ENCODE measurements at regions not wholly inside any gene's neighbourhood (a gene's known extent, or its start where the extent isn't known, plus 50 kb on each side); places are given as distances from the start of the nearest gene placed in this dataset.

GRCh38 chr4:187383181-187383580, 612.4 kb upstream of the ZFP42 start:
- TF ChIP-seq CTCF (conservative IDR thresholded peaks at IDR 0.05; ENCODE audit: low read depth, low read length) (no peak), EZH2 (IDR thresholded peaks at IDR 0.05; ENCODE audit: borderline replicate concordance, low read depth, low read length, poor library complexity, severe bottlenecking) (no peak)

Data from A673 (cell line).